Naive thymus-derived CD4-positive, alpha-beta T cell (primary cell): ENCODE measurements at regions not wholly inside any gene's neighbourhood (a gene's known extent, or its start where the extent isn't known, plus 50 kb on each side); places are given as distances from the start of the nearest gene placed in this dataset.

Experiments used
- ATAC-seq: fragments of 150-1000 bp; cut with Tn5 transposase; 2 replicates; pipeline ENCODE4 v1.10.0; 2021; ENCODE audit warnings: mild to moderate bottlenecking, moderate library complexity
- CTCF ChIA-PET: fragments of 350-600 bp; sonication (Branson Sonifier 250); formaldehyde crosslinking; loops from one replicate; lab custom pipeline; 2021; ENCODE audit warnings: antibody characterized with exemption; lab: Charles Lee
- POLR2A ChIA-PET: fragments of 350-600 bp; sonication (Branson Sonifier 250); formaldehyde crosslinking; loops from one replicate; lab custom pipeline; 2021; ENCODE audit warnings: antibody characterized with exemption, inconsistent platforms; lab: Charles Lee
- DNase-seq, 9 donors: peaks; one replicate each; pipeline versions ENCODE4 v3.0.0 to v3.0.0-alpha.2; 2020 to 2022; ENCODE audit warnings: mixed read lengths in 1 of 9
- H3K27ac ChIP-seq: one replicate; pipeline ENCODE4 v1.7.0; 2013; ENCODE audit warnings: mild to moderate bottlenecking, low read depth, low read length, moderate library complexity
- H3K27me3 ChIP-seq, 2 donors: one replicate each; pipeline ENCODE4 v1.7.0; 2013; ENCODE audit warnings: low read length in 2 of 2, mild to moderate bottlenecking in 2 of 2, moderate library complexity in 2 of 2; ENCODE audit not compliant: control insufficient read depth in 2 of 2, insufficient read depth in 2 of 2
- H3K36me3 ChIP-seq, 3 experiments: 1 replicate in 2 of 3; 2 replicates in 1 of 3; pipeline ENCODE4 v1.7.0; 2013; ENCODE audit warnings: low read length in 3 of 3, mild to moderate bottlenecking in 3 of 3, moderate library complexity in 1 of 3; ENCODE audit not compliant: insufficient read depth in 3 of 3, control insufficient read depth in 2 of 3
- H3K4me1 ChIP-seq, 2 donors: one replicate each; pipeline ENCODE4 v1.7.0; 2013; ENCODE audit warnings: low read length in 2 of 2, mild to moderate bottlenecking in 2 of 2, moderate library complexity in 1 of 2; ENCODE audit not compliant: control insufficient read depth in 2 of 2, insufficient read depth in 2 of 2
- H3K4me3 ChIP-seq: 2 replicates; pipeline ENCODE4 v1.7.0; 2013; ENCODE audit warnings: mild to moderate bottlenecking, low read length
- H3K9me3 ChIP-seq, 3 experiments: 1 replicate in 2 of 3; 2 replicates in 1 of 3; pipeline ENCODE4 v1.7.0; 2013; ENCODE audit warnings: low read length in 3 of 3; ENCODE audit not compliant: control insufficient read depth in 2 of 3
- H3K27ac Mint-ChIP-seq, 9 donors: one replicate each; pipeline ENCODE4 v1.8.0; 2020 to 2022; ENCODE audit warnings: mixed read lengths in 9 of 9, mild to moderate bottlenecking in 8 of 9, moderate library complexity in 5 of 9, inconsistent platforms in 2 of 9
- H3K27me3 Mint-ChIP-seq, 5 donors: one replicate each; pipeline ENCODE4 v1.8.0; 2021 to 2022; ENCODE audit warnings: mixed read lengths in 5 of 5, mild to moderate bottlenecking in 1 of 5
- H3K36me3 Mint-ChIP-seq, 5 donors: one replicate each; pipeline ENCODE4 v1.8.0; 2020 to 2022; ENCODE audit warnings: mixed read lengths in 5 of 5, mild to moderate bottlenecking in 3 of 5, inconsistent platforms in 1 of 5
- H3K4me1 Mint-ChIP-seq, 7 donors: one replicate each; pipeline ENCODE4 v1.8.0; 2020 to 2022; ENCODE audit warnings: mixed read lengths in 7 of 7, mild to moderate bottlenecking in 3 of 7, inconsistent platforms in 1 of 7
- H3K4me3 Mint-ChIP-seq, 10 donors: one replicate each; pipeline ENCODE4 v1.8.0; 2020 to 2022; ENCODE audit warnings: mild to moderate bottlenecking in 10 of 10, mixed read lengths in 10 of 10, moderate library complexity in 6 of 10, inconsistent platforms in 2 of 10
- H3K9me3 Mint-ChIP-seq, 11 donors: one replicate each; pipeline ENCODE4 v1.8.0; 2020 to 2022; ENCODE audit warnings: mixed read lengths in 11 of 11, mild to moderate bottlenecking in 4 of 11, inconsistent platforms in 1 of 11, moderate library complexity in 1 of 11
- intact Hi-C, 2 donors: fragments of 100-400 bp; cut with micrococcal nuclease; formaldehyde crosslinking; loops; one replicate each; pipeline ENCODE4 v1.15.1; 2023

DNA sequence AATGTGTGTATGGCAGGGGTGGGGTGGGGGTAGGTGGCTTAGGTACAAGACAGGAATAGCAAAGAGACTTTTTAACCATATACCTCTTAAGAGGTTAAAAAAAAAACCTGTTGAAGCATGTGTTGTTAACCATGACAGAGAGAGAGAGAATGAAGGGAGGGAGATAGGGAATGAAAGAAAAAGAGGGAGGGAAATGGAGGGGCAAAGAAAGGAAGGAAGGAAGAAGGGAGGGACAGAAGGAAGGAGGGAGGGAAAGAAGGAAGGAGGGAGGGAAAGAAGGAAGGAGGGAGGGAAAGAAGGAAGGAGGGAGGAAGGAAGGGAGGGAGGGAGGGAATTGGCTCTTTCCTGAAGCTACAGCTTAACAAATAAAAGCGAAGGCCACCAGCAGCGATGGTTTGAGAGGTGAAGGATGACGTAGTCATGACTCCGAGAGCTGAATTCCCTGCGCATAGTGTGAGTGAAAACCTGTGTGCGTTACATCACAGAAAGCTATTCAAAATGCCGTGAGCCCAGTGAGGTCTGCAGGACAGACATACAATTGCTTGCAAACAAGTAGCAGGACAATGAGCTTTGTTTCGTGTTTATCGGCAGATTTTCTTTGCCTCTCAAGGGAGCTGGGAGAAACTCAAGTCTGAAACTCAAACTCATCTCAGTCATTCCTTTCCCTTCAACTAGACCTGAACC lies 88.6 kb upstream of the NEDD9 start:
- intact Hi-C loops = loop anchor here in 1 of 2 donors (5.0 kb wide), 1 partner anchor 44 kb away; no protein-coding TSS in a partner anchor
- H3K27ac ChIP-seq = no peak overlapping the region
- H3K36me3 Mint-ChIP-seq = peaks cover 24 to 53% (median 47%) of the 10 kb centered on the region in 5 donors
- DNase-seq = no peak
- H3K4me3 ChIP-seq = no peak overlapping the region
- peaks cover 22 to 75% (median 43%) of the 10 kb centered on the region in 7 donors for H3K4me1 Mint-ChIP-seq
- H3K4me3 Mint-ChIP-seq = no peak overlapping the region
- no peak overlapping the region for H3K27ac Mint-ChIP-seq
- no peak for ATAC-seq
- no peaks in the 10 kb centered on the region for H3K27me3 Mint-ChIP-seq
- no peaks in the 10 kb centered on the region for H3K9me3 ChIP-seq
- ChIA-PET POLR2A (no interaction called here), CTCF (no interaction called here)
- H3K27me3 ChIP-seq = no peaks in the 10 kb centered on the region
- peaks cover 0 to 6% (median 0%) of the 10 kb centered on the region in 11 donors for H3K9me3 Mint-ChIP-seq
- H3K36me3 ChIP-seq = peaks cover 0 to 6% (median 0%) of the 10 kb centered on the region in 3 experiments
- peaks cover 0 to 10% of the 10 kb centered on the region in 2 donors for H3K4me1 ChIP-seq

DNA sequence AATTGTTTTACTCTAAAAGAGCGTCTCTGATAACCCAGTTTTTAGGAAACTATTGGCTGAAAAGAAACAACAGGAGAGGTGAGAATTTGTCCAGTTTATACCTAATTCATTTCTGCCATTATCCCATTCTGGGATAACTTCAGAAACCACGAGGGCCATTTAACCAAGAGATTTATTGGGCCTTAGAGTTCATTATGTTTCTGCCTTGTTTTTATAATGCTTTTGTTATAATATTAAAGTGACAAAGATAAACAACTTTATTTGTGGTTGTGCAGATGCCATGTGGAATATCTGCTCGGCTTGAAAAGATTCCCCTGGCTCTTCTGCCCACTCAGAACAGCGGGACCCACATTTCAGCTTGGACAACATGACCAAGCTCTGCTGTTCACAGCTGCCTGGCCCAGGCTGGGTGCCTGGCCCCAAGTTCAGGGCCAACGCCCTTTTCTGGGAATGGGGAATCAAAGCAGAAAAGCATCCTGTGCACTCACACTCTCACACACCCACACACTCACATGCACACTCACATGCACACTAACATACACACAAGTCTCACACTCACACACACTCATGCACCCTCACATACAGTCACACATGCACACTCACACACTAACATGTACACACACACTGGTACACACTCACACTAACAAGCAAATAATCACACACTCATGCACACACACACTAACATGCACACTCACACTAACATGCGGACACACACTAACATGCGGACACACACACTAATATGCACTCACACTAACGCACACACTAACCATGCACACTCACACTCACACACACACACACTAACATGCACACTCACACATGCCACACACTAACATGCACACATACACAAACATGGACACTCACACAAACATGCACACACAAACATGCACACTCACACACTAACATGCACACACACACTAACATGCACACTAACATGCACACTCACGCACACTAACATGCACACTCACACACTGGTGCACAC lies 86.7 kb upstream of the NEDD9 start:
- peaks cover 0 to 6% (median 0%) of the 10 kb centered on the region in 3 experiments for H3K36me3 ChIP-seq
- Mint-ChIP-seq H3K4me3 (peak overlapping the region in 2 of 10 donors; percentile 1 to 20), H3K9me3 (peaks cover 0 to 6% (median 0%) of the 10 kb centered on the region in 11 donors), H3K27ac (peak overlapping the region in 6 of 9 donors; percentile 6 to 67 (median 57)), H3K4me1 (peaks cover 14 to 58% (median 32%) of the 10 kb centered on the region in 7 donors), H3K36me3 (peaks cover 24 to 59% (median 50%) of the 10 kb centered on the region in 5 donors), H3K27me3 (no peaks in the 10 kb centered on the region)
- intact Hi-C loops = loop anchor here in 1 of 2 donors (1.0 to 10.0 kb wide), 5 partner anchors 33 to 176 kb away; partner anchors contain the start of gene NEDD9
- ATAC-seq (no peak), DNase-seq (no peak)
- ChIA-PET POLR2A (no interaction called here), CTCF (interaction anchor here (0.7 kb wide), 1 partner anchor 192 kb away, joined by 3 read pairs; no protein-coding TSS in a partner anchor)
- no peak overlapping the region for H3K27ac ChIP-seq
- no peaks in the 10 kb centered on the region for H3K27me3 ChIP-seq
- H3K4me3 ChIP-seq = no peak overlapping the region
- no peaks in the 10 kb centered on the region for H3K9me3 ChIP-seq
- peaks cover 0 to 10% of the 10 kb centered on the region in 2 donors for H3K4me1 ChIP-seq

- ChIA-PET CTCF (interaction anchor here (0.7 kb wide), 1 partner anchor 191 kb away, joined by 3 read pairs; no protein-coding TSS in a partner anchor), POLR2A (no interaction called here)
- no peaks in the 10 kb centered on the region for H3K27me3 Mint-ChIP-seq
- peak overlapping the region in 1 of 10 donors; percentile 8 for H3K4me3 Mint-ChIP-seq
- peaks cover 22 to 64% (median 56%) of the 10 kb centered on the region in 5 donors for H3K36me3 Mint-ChIP-seq
- intact Hi-C loops = loop anchor here in 1 of 2 donors (1.0 to 10.0 kb wide), 5 partner anchors 34 to 177 kb away; partner anchors contain the start of gene NEDD9
- peak overlapping the region in 6 of 9 donors; percentile 8 to 62 (median 31) for H3K27ac Mint-ChIP-seq
- Histone ChIP-seq H3K27me3 (no peaks in the 10 kb centered on the region), H3K4me3 (no peak overlapping the region), H3K36me3 (peaks cover 0 to 6% (median 0%) of the 10 kb centered on the region in 3 experiments), H3K27ac (no peak overlapping the region), H3K4me1 (peaks cover 0 to 10% of the 10 kb centered on the region in 2 donors), H3K9me3 (no peaks in the 10 kb centered on the region)
- peaks cover 0 to 6% (median 0%) of the 10 kb centered on the region in 11 donors for H3K9me3 Mint-ChIP-seq
- H3K4me1 Mint-ChIP-seq = peaks cover 13 to 51% (median 30%) of the 10 kb centered on the region in 7 donors
- ATAC-seq (peak; percentile 90), DNase-seq (peak in 6 of 9 donors; percentile 2 to 53 (median 14))
These were observed 85.7 kb upstream of the NEDD9 start for GRCh38 chr6:11317885-11318771.

DNA sequence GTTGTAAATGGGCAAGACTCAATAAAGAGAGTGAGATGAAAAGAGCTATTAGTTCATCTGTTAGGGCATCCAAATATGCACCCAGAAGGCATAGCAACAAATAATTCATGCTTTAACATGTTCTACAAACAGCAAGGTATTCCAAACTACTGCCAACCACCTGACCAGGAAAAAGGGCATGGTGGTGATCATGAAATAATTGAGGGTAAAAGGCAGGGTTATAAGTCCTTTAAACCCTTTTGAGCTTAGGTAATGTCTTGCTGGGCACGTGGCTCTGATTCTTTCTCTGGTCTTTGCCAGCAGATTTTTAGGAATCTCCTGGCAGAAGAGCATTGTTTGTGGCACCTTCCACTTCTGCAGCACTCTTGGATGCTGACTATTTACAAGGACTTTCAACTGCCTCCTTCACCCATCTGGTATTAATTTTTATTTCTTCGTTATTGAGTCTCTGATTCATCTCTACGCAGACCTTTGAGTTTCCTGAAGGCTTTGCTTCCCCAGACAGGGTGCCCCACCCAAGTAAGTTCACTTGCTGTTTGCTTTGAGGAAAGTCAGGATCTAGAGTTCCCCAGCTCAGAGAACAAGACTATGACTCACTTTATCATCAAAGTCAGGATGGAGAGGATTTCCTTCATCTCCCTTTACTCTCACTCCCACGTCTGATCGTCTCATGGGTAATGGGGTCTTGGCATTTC lies 83.4 kb upstream of the NEDD9 start:
- Mint-ChIP-seq H3K27ac (no peak overlapping the region), H3K36me3 (peaks cover 28 to 70% (median 60%) of the 10 kb centered on the region in 5 donors), H3K4me3 (no peak overlapping the region), H3K9me3 (peaks cover 0 to 9% (median 0%) of the 10 kb centered on the region in 11 donors), H3K27me3 (no peaks in the 10 kb centered on the region), H3K4me1 (peaks cover 17 to 45% (median 32%) of the 10 kb centered on the region in 7 donors)
- POLR2A ChIA-PET = no interaction called here
- no peak overlapping the region for H3K27ac ChIP-seq
- intact Hi-C loops = loop anchor here in 1 of 2 donors (5.0 to 10.0 kb wide), 2 partner anchors 36 to 179 kb away; no protein-coding TSS in a partner anchor
- ATAC-seq (no peak), DNase-seq (no peak)
- CTCF ChIA-PET = no interaction called here
- H3K27me3 ChIP-seq = no peaks in the 10 kb centered on the region
- peaks cover 0 to 6% (median 0%) of the 10 kb centered on the region in 3 experiments for H3K36me3 ChIP-seq
- H3K4me1 ChIP-seq = peaks cover 0 to 10% of the 10 kb centered on the region in 2 donors
- H3K9me3 ChIP-seq = no peaks in the 10 kb centered on the region
- H3K4me3 ChIP-seq = no peak overlapping the region

DNA sequence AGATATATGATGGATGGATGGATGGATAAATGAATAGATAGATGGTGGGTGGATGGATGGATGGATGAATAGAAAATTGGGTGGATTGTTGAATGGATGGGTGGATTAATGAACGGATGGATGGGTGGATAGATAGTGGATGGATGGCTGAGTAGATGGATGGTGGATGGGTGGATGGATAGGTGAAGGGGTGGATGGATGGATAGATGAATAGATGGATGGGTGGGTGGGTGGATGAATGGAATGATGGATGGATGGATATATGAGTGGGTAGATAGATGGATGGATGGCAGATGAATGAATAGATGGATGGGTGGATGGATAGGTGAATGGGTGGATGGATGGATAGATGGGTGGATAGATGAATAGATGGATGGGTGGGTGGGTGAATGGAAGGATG lies 80.7 kb upstream of the NEDD9 start:
- DNase-seq (no peak), ATAC-seq (no peak)
- Mint-ChIP-seq H3K4me1 (peaks cover 4 to 34% (median 24%) of the 10 kb centered on the region in 7 donors), H3K36me3 (peaks cover 23 to 67% (median 55%) of the 10 kb centered on the region in 5 donors), H3K4me3 (no peak overlapping the region), H3K9me3 (peaks cover 0 to 9% (median 0%) of the 10 kb centered on the region in 11 donors), H3K27ac (no peak overlapping the region), H3K27me3 (no peaks in the 10 kb centered on the region)
- Histone ChIP-seq H3K4me1 (no peaks in the 10 kb centered on the region), H3K27ac (no peak overlapping the region), H3K4me3 (no peak overlapping the region), H3K27me3 (no peaks in the 10 kb centered on the region), H3K9me3 (no peaks in the 10 kb centered on the region), H3K36me3 (peaks cover 0 to 6% (median 0%) of the 10 kb centered on the region in 3 experiments)
- intact Hi-C loops = loop anchor here in 1 of 2 donors (10.0 kb wide), 1 partner anchor 182 kb away; no protein-coding TSS in a partner anchor
- CTCF ChIA-PET = no interaction called here
- POLR2A ChIA-PET = no interaction called here
